Stomach (tissue), 8 donors: ENCODE measurements at regions not wholly inside any gene's neighbourhood (a gene's known extent, or its start where the extent isn't known, plus 50 kb on each side); places are given as distances from the start of the nearest gene placed in this dataset.

Experiments used
- DNase-seq, 2 donors: peaks; one replicate each; pipeline versions ENCODE4 v3.0.0 to v3.0.0-alpha.2; 2013 to 2019
- H3K27ac ChIP-seq, 5 donors: fragments of 200-600 bp in 4 of 5; sonication (generic) in 4 of 5; one replicate each; pipeline ENCODE4 v1.5.1; 2013 to 2019; ENCODE audit warnings: mild to moderate bottlenecking in 1 of 5, moderate library complexity in 1 of 5
- H3K27me3 ChIP-seq, 3 donors: fragments of 200-600 bp; sonication (generic); one replicate each; pipeline ENCODE4 v1.5.1; 2017 to 2019; ENCODE audit warnings: mixed run types in 1 of 3
- H3K36me3 ChIP-seq, 4 donors: fragments of 200-600 bp; sonication (generic); 1 replicate in 3 of 4; 2 replicates in 1 of 4; pipeline ENCODE4 v1.5.1; 2016 to 2019
- H3K4me1 ChIP-seq, 4 donors: fragments of 200-600 bp; sonication (generic); one replicate each; pipeline ENCODE4 v1.5.1; 2016 to 2019
- H3K4me3 ChIP-seq, 4 donors: fragments of 200-600 bp; sonication (generic) in 3 of 4; one replicate each; pipeline ENCODE4 v1.5.1; 2016 to 2019; ENCODE audit warnings: mild to moderate bottlenecking in 1 of 4
- H3K9me3 ChIP-seq, 4 donors: fragments of 200-600 bp; sonication (generic); one replicate each; pipeline ENCODE4 v1.5.1; 2016 to 2019
- EP300 ChIP-seq: sonication (generic); formaldehyde crosslinking; IDR thresholded peaks from one replicate; pipeline ENCODE4 v1.6.1; 2017; ENCODE audit warnings: antibody characterized with exemption
- POLR2A ChIP-seq, 4 donors: fragments of 450-650 bp; IDR thresholded peaks; one replicate each; pipeline ENCODE4 v1.6.1; 2016; ENCODE audit warnings: antibody characterized with exemption in 4 of 4, control low read depth in 2 of 4, mild to moderate bottlenecking in 1 of 4, moderate library complexity in 1 of 4
- POLR2AphosphoS5 ChIP-seq, 3 donors: sonication (generic); formaldehyde crosslinking; IDR thresholded peaks; one replicate each; pipeline ENCODE4 v1.6.1; 2016; ENCODE audit warnings: antibody characterized with exemption in 3 of 3
- WGBS, 5 donors: extraction: QIAGEN DNeasy Blood & Tissue Kit in 3 of 5; methylation state at CpG; one replicate each; pipeline versions ENCODE4 v1.1.5 to v1.1.7; 2013 to 2018; 5-methylcytosine and 5-hydroxymethylcytosine counted together
- intact Hi-C: fragments of 100-400 bp; cut with DNase I; formaldehyde crosslinking; loops from one replicate; pipeline ENCODE4 v1.15.1; 2023; ENCODE audit warnings: low total_unique reads
- TF ChIP-seq, protein P1 (sequence below), 7 experiments: fragments of 450-650 bp in 4 of 7; fragments of 200-600 bp in 3 of 7; sonication (generic) in 3 of 7; IDR thresholded peaks; one replicate each; pipeline ENCODE4 v1.5.1; 2016 to 2019; ENCODE audit warnings: antibody characterized with exemption in 7 of 7, control low read depth in 2 of 7, mild to moderate bottlenecking in 1 of 7
- donor health status: healthy with polysubstance abuse.
- donor health status: Bipolar disorder and iron deficiency.
- donor health status: healthy.

DNA sequence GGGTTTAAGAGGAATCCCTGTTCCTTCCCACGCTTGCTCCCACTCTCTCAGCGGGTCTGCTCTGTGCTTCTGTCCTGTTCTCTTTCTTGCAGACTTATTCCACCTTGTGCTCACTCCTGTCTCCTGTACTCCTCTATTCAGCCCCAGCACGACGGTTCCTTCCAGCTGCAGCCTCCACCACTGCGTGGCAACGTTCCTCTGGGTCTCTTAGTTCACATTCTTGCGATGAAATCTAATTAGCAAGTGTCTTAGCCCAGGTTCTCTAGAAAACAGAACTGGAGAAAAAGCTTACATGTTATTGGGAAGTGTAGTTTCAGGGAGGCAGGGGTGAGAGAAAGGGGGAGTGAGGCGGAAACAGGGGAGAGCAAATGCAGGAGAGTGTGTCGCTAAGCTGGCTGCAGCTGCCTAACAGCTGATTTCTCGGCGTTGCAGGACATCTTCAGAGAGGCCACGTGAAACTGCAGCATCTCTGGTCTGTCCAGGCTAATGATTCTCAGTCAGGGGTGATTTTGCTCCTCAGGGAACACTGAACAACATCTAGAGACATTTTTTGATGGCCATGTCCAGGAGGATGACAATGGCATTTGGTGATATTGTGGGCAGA, 213.2 kb upstream of the NLRP1 start:
- no peak for DNase-seq
- TF ChIP-seq EP300 (no peak), POLR2AphosphoS5 (IDR thresholded peaks at IDR 0.05) (no peak), POLR2A (IDR thresholded peaks at IDR 0.05) (no peak)
- TF ChIP-seq, protein P1, sequence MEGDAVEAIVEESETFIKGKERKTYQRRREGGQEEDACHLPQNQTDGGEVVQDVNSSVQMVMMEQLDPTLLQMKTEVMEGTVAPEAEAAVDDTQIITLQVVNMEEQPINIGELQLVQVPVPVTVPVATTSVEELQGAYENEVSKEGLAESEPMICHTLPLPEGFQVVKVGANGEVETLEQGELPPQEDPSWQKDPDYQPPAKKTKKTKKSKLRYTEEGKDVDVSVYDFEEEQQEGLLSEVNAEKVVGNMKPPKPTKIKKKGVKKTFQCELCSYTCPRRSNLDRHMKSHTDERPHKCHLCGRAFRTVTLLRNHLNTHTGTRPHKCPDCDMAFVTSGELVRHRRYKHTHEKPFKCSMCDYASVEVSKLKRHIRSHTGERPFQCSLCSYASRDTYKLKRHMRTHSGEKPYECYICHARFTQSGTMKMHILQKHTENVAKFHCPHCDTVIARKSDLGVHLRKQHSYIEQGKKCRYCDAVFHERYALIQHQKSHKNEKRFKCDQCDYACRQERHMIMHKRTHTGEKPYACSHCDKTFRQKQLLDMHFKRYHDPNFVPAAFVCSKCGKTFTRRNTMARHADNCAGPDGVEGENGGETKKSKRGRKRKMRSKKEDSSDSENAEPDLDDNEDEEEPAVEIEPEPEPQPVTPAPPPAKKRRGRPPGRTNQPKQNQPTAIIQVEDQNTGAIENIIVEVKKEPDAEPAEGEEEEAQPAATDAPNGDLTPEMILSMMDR (IDR thresholded peaks at IDR 0.05) = no peak
- Histone ChIP-seq H3K4me3 (no peak overlapping the region), H3K9me3 (peaks cover 0 to 10% (median 8%) of the 10 kb centered on the region in 4 donors), H3K27me3 (peaks cover 0 to 54% (median 0%) of the 10 kb centered on the region in 3 donors), H3K36me3 (no peaks in the 10 kb centered on the region), H3K4me1 (no peaks in the 10 kb centered on the region), H3K27ac (no peak overlapping the region)
- 36 to 38% (median 37%) methylated on average over 12 of the region's 12 CpGs for WGBS, 5 donors
- intact Hi-C loops = no loop called here

DNA sequence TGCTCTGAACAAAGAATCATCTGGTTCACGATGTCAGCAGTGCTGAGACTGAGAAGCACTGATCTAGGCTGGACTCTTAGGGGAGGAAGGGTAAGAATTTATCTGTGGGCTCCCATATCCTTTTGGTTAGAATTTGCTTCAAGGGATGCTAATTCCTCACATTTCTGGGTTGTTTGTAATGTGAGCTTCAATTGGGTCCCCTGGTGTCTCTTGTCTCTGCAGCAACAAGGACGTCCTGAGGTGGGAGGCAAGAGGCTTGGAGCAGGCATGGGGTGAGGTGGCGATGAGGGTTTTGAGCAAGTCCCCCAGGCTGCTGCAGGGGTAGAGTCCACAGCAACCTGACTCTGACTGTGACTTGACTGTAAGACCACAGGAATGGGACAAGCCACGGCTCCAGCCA, 213.8 kb upstream of the NLRP1 start:
- 43 to 54% (median 48%) methylated on average over 4 of the region's 4 CpGs for WGBS, 5 donors
- Histone ChIP-seq H3K36me3 (no peaks in the 10 kb centered on the region), H3K27ac (no peak overlapping the region), H3K27me3 (peaks cover 0 to 58% (median 0%) of the 10 kb centered on the region in 3 donors), H3K9me3 (peaks cover 0 to 5% (median 3%) of the 10 kb centered on the region in 4 donors), H3K4me1 (no peaks in the 10 kb centered on the region), H3K4me3 (no peak overlapping the region)
- DNase-seq = no peak
- intact Hi-C loops = no loop called here
- TF ChIP-seq, protein P1 (IDR thresholded peaks at IDR 0.05) = no peak
- TF ChIP-seq POLR2AphosphoS5 (IDR thresholded peaks at IDR 0.05) (no peak), POLR2A (IDR thresholded peaks at IDR 0.05) (no peak), EP300 (no peak)

DNA sequence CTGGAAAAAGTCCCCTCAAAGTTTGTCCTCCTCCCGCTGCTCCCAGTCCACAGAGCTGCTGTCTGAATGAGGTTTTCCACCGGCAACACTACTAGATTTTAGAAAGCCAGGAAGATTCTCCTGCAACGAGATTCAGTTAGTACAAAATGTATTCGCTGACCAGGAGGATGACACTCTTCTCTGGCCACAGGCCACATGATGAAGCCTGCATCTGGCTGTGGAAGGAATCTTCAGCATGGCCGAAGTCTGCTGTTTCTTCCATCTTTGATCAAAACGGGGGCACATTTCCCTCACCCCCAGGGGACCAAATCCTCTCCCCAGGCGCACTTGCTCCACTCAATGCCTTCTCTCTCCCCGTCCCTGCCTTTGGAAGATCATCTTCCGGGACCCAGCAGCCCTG, 215.8 kb upstream of the NLRP1 start:
- Histone ChIP-seq H3K4me3 (no peak overlapping the region), H3K27ac (no peak overlapping the region), H3K9me3 (peaks cover 0 to 3% (median 0%) of the 10 kb centered on the region in 4 donors), H3K4me1 (no peaks in the 10 kb centered on the region), H3K27me3 (peaks cover 0 to 58% (median 0%) of the 10 kb centered on the region in 3 donors), H3K36me3 (no peaks in the 10 kb centered on the region)
- no peak for TF ChIP-seq EP300
- no peak for DNase-seq
- intact Hi-C loops = no loop called here
- WGBS, 5 donors = 49 to 64% (median 57%) methylated on average over 9 of the region's 9 CpGs

DNA sequence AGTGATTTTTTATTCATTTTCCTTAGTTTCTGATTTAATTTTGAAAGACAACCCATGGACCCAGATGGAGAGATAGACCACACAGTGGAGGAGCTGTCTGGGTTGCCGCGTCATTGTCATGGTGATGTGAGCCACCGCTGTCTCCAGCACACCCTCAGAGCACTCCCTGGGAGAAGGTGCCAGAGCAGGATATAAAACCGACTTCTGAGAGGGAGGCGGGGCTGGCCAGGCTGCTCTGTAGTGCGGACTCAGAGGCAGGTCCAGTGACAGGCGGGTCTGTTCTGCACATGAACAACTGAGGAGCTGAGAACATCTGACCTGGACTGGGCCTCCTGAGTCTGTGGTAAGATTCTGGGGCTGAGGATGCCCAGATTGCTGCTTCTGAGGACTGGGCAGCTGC, 216.3 kb upstream of the NLRP1 start:
- intact Hi-C loops = no loop called here
- TF ChIP-seq, protein P1 (IDR thresholded peaks at IDR 0.05) = no peak
- no peak for TF ChIP-seq POLR2A (IDR thresholded peaks at IDR 0.05)
- TF ChIP-seq POLR2AphosphoS5 (IDR thresholded peaks at IDR 0.05) = no peak
- TF ChIP-seq EP300 = no peak
- 31 to 50% (median 45%) methylated on average over 7 of the region's 7 CpGs for WGBS, 5 donors
- Histone ChIP-seq H3K36me3 (no peaks in the 10 kb centered on the region), H3K4me3 (no peak overlapping the region), H3K27me3 (peaks cover 0 to 58% (median 0%) of the 10 kb centered on the region in 3 donors), H3K27ac (no peak overlapping the region), H3K9me3 (peaks cover 0 to 3% (median 0%) of the 10 kb centered on the region in 4 donors), H3K4me1 (no peaks in the 10 kb centered on the region)
- no peak for DNase-seq

DNA sequence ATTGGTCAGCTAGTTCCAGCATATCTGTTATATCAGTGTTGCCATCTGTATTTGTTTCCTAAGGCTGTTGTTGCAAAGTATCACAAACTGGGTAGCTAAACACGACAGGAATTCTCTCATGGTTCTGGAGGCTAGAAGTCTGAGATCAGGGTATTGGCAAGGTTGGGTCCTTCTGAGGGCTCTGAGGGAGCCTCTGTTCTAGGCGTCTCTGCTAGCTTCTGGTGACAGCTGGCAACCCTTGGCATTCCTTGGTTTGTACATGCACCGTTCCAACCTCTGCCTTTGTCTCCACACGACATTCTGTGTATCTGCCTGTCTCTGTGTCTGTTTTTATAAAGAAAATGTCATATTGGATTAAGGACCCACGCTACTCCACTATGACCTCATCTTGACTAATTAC, 219.9 kb upstream of the NLRP1 start:
- WGBS, 5 donors = 59 to 69% (median 68%) methylated on average over 5 of the region's 5 CpGs
- TF ChIP-seq POLR2AphosphoS5 (IDR thresholded peaks at IDR 0.05) (no peak), EP300 (no peak), POLR2A (IDR thresholded peaks at IDR 0.05) (no peak)
- TF ChIP-seq, protein P1 (IDR thresholded peaks at IDR 0.05) = no peak
- no peak for DNase-seq
- Histone ChIP-seq H3K9me3 (peaks cover 2 to 20% (median 16%) of the 10 kb centered on the region in 4 donors), H3K36me3 (no peaks in the 10 kb centered on the region), H3K27ac (no peak overlapping the region), H3K4me3 (no peak overlapping the region), H3K27me3 (peaks cover 0 to 40% (median 0%) of the 10 kb centered on the region in 3 donors), H3K4me1 (no peaks in the 10 kb centered on the region)
- intact Hi-C loops = no loop called here
